Stimulated activated CD4-positive, alpha-beta T cell treated with anti-CD3 and anti-CD28 coated beads, Interleukin-2, amount 100 ng/mL, for 48 hours (primary cell): ENCODE measurements at regions not wholly inside any gene's neighbourhood (a gene's known extent, or its start where the extent isn't known, plus 50 kb on each side); places are given as distances from the start of the nearest gene placed in this dataset.
"Not testable (repeated sequence)": the region's sequence is repeated elsewhere in the genome, so short reads cannot be mapped to it uniquely, and the experiment has no call there.

Experiments used
- DNase-seq, 2 donors: peaks; one replicate each; pipeline ENCODE4 v3.0.0-alpha.2; 2020

GRCh38 chr1:30450818-30451233 is 272.6 kb downstream of the MATN1 start:
- no peak for DNase-seq

- no peak for DNase-seq
Measured at GRCh38 chr1:30450148-30450817, 273.1 kb downstream of the MATN1 start.

- DNase-seq: no peak
Measured at GRCh38 chr1:30449428-30450147, 273.8 kb downstream of the MATN1 start.

GRCh38 chr1:30449003-30449402 is 274.4 kb downstream of the MATN1 start:
- no peak for DNase-seq

GRCh38 chr1:30447701-30448100 is 275.7 kb downstream of the MATN1 start:
- DNase-seq: no peak

- no peak for DNase-seq
Measured at GRCh38 chr1:30447080-30447479, 276.3 kb downstream of the MATN1 start.

- DNase-seq: no peak
Measured at GRCh38 chr1:30446508-30446907, 276.9 kb downstream of the MATN1 start.

GRCh38 chr1:30446095-30446494 is 277.3 kb downstream of the MATN1 start:
- no peak for DNase-seq

- DNase-seq: no peak
Measured at GRCh38 chr1:30445449-30445848, 277.9 kb downstream of the MATN1 start.

GRCh38 chr1:30444850-30445249 is 278.5 kb downstream of the MATN1 start:
- DNase-seq: no peak

GRCh38 chr1:30444401-30444800 is 279.0 kb downstream of the MATN1 start:
- no peak for DNase-seq

GRCh38 chr1:30438274-30438673 is 285.1 kb downstream of the MATN1 start:
- DNase-seq: not testable (repeated sequence)

GRCh38 chr1:30437059-30437576 is 286.3 kb downstream of the MATN1 start:
- DNase-seq: no peak

- DNase-seq: no peak
Measured at GRCh38 chr1:30427545-30427944, 295.8 kb downstream of the MATN1 start.

- DNase-seq: no peak
Measured at GRCh38 chr1:30425046-30425445, 298.3 kb downstream of the MATN1 start.

GRCh38 chr1:30423570-30423969 is 299.8 kb downstream of the MATN1 start:
- DNase-seq: no peak

- DNase-seq: no peak
Measured at GRCh38 chr1:30422251-30422650, 301.1 kb downstream of the MATN1 start.

- DNase-seq: no peak
Measured at GRCh38 chr1:30420519-30421050, 302.8 kb downstream of the MATN1 start.

- DNase-seq: no peak
Measured at GRCh38 chr1:30419831-30420230, 303.6 kb downstream of the MATN1 start.

- no peak for DNase-seq
Measured at GRCh38 chr1:30418939-30419720, 304.3 kb downstream of the MATN1 start.

GRCh38 chr1:30418061-30418938 is 305.1 kb downstream of the MATN1 start:
- DNase-seq: no peak

GRCh38 chr1:30417701-30418046 is 305.7 kb downstream of the MATN1 start:
- no peak for DNase-seq
